Upper lobe of right lung (tissue), 1 donor: ENCODE measurements at regions not wholly inside any gene's neighbourhood (a gene's known extent, or its start where the extent isn't known, plus 50 kb on each side); places are given as distances from the start of the nearest gene placed in this dataset.
A peak's percentile ranks its signal among the peaks of the same experiment; 100 is the strongest.

Experiments
- ATAC-seq: fragments of 200-7000 bp; cut with Tn5 transposase; one replicate; pipeline ENCODE4 v1.9.1; 2020; ENCODE audit warnings: mild to moderate bottlenecking, moderate library complexity
- DNase-seq: peaks from one replicate; pipeline ENCODE4 v3.0.0-alpha.2; 2020
- H3K27ac ChIP-seq: fragments of 200-600 bp; one replicate; pipeline ENCODE4 v1.8.0; 2022
- H3K27me3 ChIP-seq: fragments of 200-600 bp; one replicate; pipeline ENCODE4 v1.8.0; 2022; ENCODE audit warnings: mild to moderate bottlenecking
- H3K36me3 ChIP-seq: fragments of 200-600 bp; one replicate; pipeline ENCODE4 v1.8.0; 2022
- H3K4me1 ChIP-seq: fragments of 200-600 bp; one replicate; pipeline ENCODE4 v1.8.0; 2022
- H3K4me3 ChIP-seq: fragments of 200-600 bp; one replicate; pipeline ENCODE4 v1.8.0; 2022; ENCODE audit warnings: mild to moderate bottlenecking
- H3K9me3 ChIP-seq: fragments of 200-600 bp; one replicate; pipeline ENCODE4 v1.8.0; 2022
- CTCF ChIP-seq: fragments of 200-600 bp; IDR thresholded peaks from one replicate; pipeline ENCODE4 v1.8.0; 2022; ENCODE audit warnings: antibody characterized with exemption
- intact Hi-C: fragments of 100-400 bp; cut with DNase I; formaldehyde crosslinking; loops from one replicate; pipeline ENCODE4 v1.11.0; 2022
- donor health status: DM: no; HTN: yes; CAD: no; lungs with severe emphysema.

- Histone ChIP-seq H3K36me3 (no peaks in the 10 kb centered on the region), H3K9me3 (no peaks in the 10 kb centered on the region), H3K27ac (no peak overlapping the region), H3K4me3 (no peak overlapping the region), H3K4me1 (no peaks in the 10 kb centered on the region), H3K27me3 (no peaks in the 10 kb centered on the region)
- DNase-seq (no peak), ATAC-seq (no peak)
- intact Hi-C loops = no loop called here
- TF ChIP-seq CTCF = no peak
Measured at GRCh38 chr5:84741056-84741455, 356.4 kb upstream of the EDIL3 start.

- no peak overlapping the region for H3K27ac ChIP-seq
- H3K4me3 ChIP-seq = no peak overlapping the region
- intact Hi-C loops = no loop called here
- no peaks in the 10 kb centered on the region for H3K4me1 ChIP-seq
- peak; percentile 54 for ATAC-seq
- TF ChIP-seq CTCF = no peak
- no peaks in the 10 kb centered on the region for H3K36me3 ChIP-seq
- no peaks in the 10 kb centered on the region for H3K9me3 ChIP-seq
- no peaks in the 10 kb centered on the region for H3K27me3 ChIP-seq
- DNase-seq = no peak
Measured at GRCh38 chr5:84729326-84729725, 344.6 kb upstream of the EDIL3 start.

GRCh38 chr5:84727708-84728107 is 343.0 kb upstream of the EDIL3 start:
- H3K4me1 ChIP-seq = no peaks in the 10 kb centered on the region
- H3K36me3 ChIP-seq = no peaks in the 10 kb centered on the region
- no peak overlapping the region for H3K27ac ChIP-seq
- no peak for TF ChIP-seq CTCF
- no peaks in the 10 kb centered on the region for H3K9me3 ChIP-seq
- H3K27me3 ChIP-seq = no peaks in the 10 kb centered on the region
- intact Hi-C loops = no loop called here
- ATAC-seq = no peak
- no peak for DNase-seq
- no peak overlapping the region for H3K4me3 ChIP-seq

GRCh38 chr5:84725946-84726570 is 341.4 kb upstream of the EDIL3 start:
- DNase-seq (no peak), ATAC-seq (no peak)
- Histone ChIP-seq H3K27ac (no peak overlapping the region), H3K27me3 (no peaks in the 10 kb centered on the region), H3K4me3 (no peak overlapping the region), H3K4me1 (no peaks in the 10 kb centered on the region), H3K36me3 (no peaks in the 10 kb centered on the region), H3K9me3 (no peaks in the 10 kb centered on the region)
- intact Hi-C loops = no loop called here
- TF ChIP-seq CTCF = no peak

- Histone ChIP-seq H3K27ac (no peak overlapping the region), H3K27me3 (no peaks in the 10 kb centered on the region), H3K4me1 (no peaks in the 10 kb centered on the region), H3K9me3 (no peaks in the 10 kb centered on the region), H3K4me3 (no peak overlapping the region), H3K36me3 (no peaks in the 10 kb centered on the region)
- no peak for ATAC-seq
- no peak for TF ChIP-seq CTCF
- intact Hi-C loops = no loop called here
- DNase-seq = no peak
Measured at GRCh38 chr5:84724683-84725082, 340.0 kb upstream of the EDIL3 start.

- TF ChIP-seq CTCF = no peak
Measured at GRCh38 chr5:84724181-84724580, 339.5 kb upstream of the EDIL3 start.

More at GRCh38 chr5:84724181-84724580, 339.5 kb upstream of the EDIL3 start:
- Histone ChIP-seq H3K27me3 (no peaks in the 10 kb centered on the region), H3K9me3 (no peaks in the 10 kb centered on the region), H3K4me1 (no peaks in the 10 kb centered on the region), H3K27ac (no peak overlapping the region), H3K36me3 (no peaks in the 10 kb centered on the region), H3K4me3 (no peak overlapping the region)
- DNase-seq (no peak), ATAC-seq (no peak)
- intact Hi-C loops = no loop called here
